A673 (cell line): ENCODE measurements at regions not wholly inside any gene's neighbourhood (a gene's known extent, or its start where the extent isn't known, plus 50 kb on each side); places are given as distances from the start of the nearest gene placed in this dataset.

ENCODE experiments used
- BruUV-seq: library from RNA; stranded (reverse); fragments of 400-500 nt; replicated peaks from 2 replicates; lab custom pipeline; 2021; lab: Mats Ljungman, UMichigan
- CTCF ChIA-PET: fragments of 300-600 bp; sonication (Branson Sonifier 250); formaldehyde crosslinking; loops from one replicate; lab custom pipeline; 2022; ENCODE audit warnings: antibody characterized with exemption; lab: Charles Lee
- POLR2A ChIA-PET: fragments of 300-600 bp; sonication (Branson Sonifier 250); formaldehyde crosslinking; loops from one replicate; lab custom pipeline; 2022; ENCODE audit warnings: antibody characterized with exemption; ENCODE audit not compliant: low non-redundant PET; lab: Charles Lee
- DNase-seq: peaks from one replicate; pipeline ENCODE4 v3.0.0-alpha.2; 2015; ENCODE audit warnings: low spot score
- H3K27ac ChIP-seq: fragments of 200-600 bp; sonication (generic); 2 replicates; pipeline ENCODE4 v1.5.1; 2016; ENCODE audit warnings: mixed run types, low read depth, mild to moderate bottlenecking, mixed read lengths, antibody characterized with exemption, low read length; ENCODE audit not compliant: poor library complexity, severe bottlenecking
- H3K27me3 ChIP-seq: fragments of 200-600 bp; sonication (generic); replicated peaks from 2 replicates; pipeline ENCODE4 v1.6.1; 2017; ENCODE audit warnings: mixed run types, low read depth, mild to moderate bottlenecking, mixed read lengths, antibody characterized with exemption, low read length; ENCODE audit not compliant: insufficient read depth, poor library complexity
- H3K36me3 ChIP-seq: fragments of 200-600 bp; sonication (generic); 2 replicates; pipeline ENCODE4 v1.6.1; 2016; ENCODE audit warnings: mixed run types, mild to moderate bottlenecking, mixed read lengths, antibody characterized with exemption, low read length; ENCODE audit not compliant: insufficient read depth, poor library complexity, severe bottlenecking
- H3K4me1 ChIP-seq: fragments of 200-600 bp; sonication (generic); 2 replicates; pipeline ENCODE4 v1.6.1; 2017; ENCODE audit warnings: mixed run types, mild to moderate bottlenecking, mixed read lengths, antibody characterized with exemption, low read length; ENCODE audit not compliant: insufficient read depth, poor library complexity, severe bottlenecking
- H3K4me3 ChIP-seq: fragments of 200-600 bp; sonication (generic); 2 replicates; pipeline ENCODE4 v1.5.1; 2016; ENCODE audit warnings: low read depth, mixed run types, mild to moderate bottlenecking, mixed read lengths, low read length; ENCODE audit not compliant: poor library complexity, severe bottlenecking
- H3K9me3 ChIP-seq: fragments of 200-600 bp; sonication (generic); 2 replicates; pipeline ENCODE4 v1.6.1; 2016; ENCODE audit warnings: mixed run types, low read depth, mild to moderate bottlenecking, mixed read lengths, antibody characterized with exemption, low read length; ENCODE audit not compliant: poor library complexity, severe bottlenecking
- CTCF ChIP-seq: fragments of 300-800, 200-600 bp; sonication (generic); conservative IDR thresholded peaks from 2 replicates; pipeline ENCODE4 v1.5.1; 2017; ENCODE audit warnings: low read depth, mild to moderate bottlenecking, antibody characterized with exemption, low read length, moderate library complexity, mixed read lengths
- EZH2 ChIP-seq: fragments of 200-600 bp; sonication (generic); IDR thresholded peaks from 2 replicates; pipeline ENCODE4 v1.6.1; 2017; ENCODE audit warnings: borderline replicate concordance, low read depth, mild to moderate bottlenecking, mixed read lengths, antibody characterized with exemption, low read length; ENCODE audit not compliant: poor library complexity, severe bottlenecking
- intact Hi-C: fragments of 100-400 bp; cut with micrococcal nuclease; formaldehyde crosslinking; loops from one replicate; pipeline ENCODE4 v1.10.0; 2022; ENCODE audit not compliant: unreplicated experiment

GRCh38 chr3:54034971-54035370 is 87.4 kb upstream of the CACNA2D3 start:
- ChIA-PET POLR2A (no interaction called here), CTCF (no interaction called here)
- H3K36me3 ChIP-seq = no peaks in the 10 kb centered on the region
- H3K4me1 ChIP-seq = no peaks in the 10 kb centered on the region
- intact Hi-C loops = no loop called here
- DNase-seq = no peak
- H3K9me3 ChIP-seq = no peaks in the 10 kb centered on the region
- no TSS peak for BruUV-seq
- TF ChIP-seq EZH2 = no peak
- no peak overlapping the region for H3K4me3 ChIP-seq
- no peaks in the 10 kb centered on the region for H3K27me3 ChIP-seq
- no peak overlapping the region for H3K27ac ChIP-seq

- no peak for TF ChIP-seq CTCF
- TF ChIP-seq EZH2 = no peak
- no peak for DNase-seq
- no peaks in the 10 kb centered on the region for H3K4me1 ChIP-seq
- no peak overlapping the region for H3K27ac ChIP-seq
- intact Hi-C loops = no loop called here
- ChIA-PET CTCF (no interaction called here), POLR2A (no interaction called here)
- no peaks in the 10 kb centered on the region for H3K9me3 ChIP-seq
- H3K4me3 ChIP-seq = no peak overlapping the region
- H3K27me3 ChIP-seq = no peaks in the 10 kb centered on the region
- H3K36me3 ChIP-seq = no peaks in the 10 kb centered on the region
- BruUV-seq = no TSS peak
Measured at GRCh38 chr3:54033761-54034160, 88.6 kb upstream of the CACNA2D3 start.

- ChIA-PET CTCF (no interaction called here), POLR2A (no interaction called here)
- Histone ChIP-seq H3K4me1 (no peaks in the 10 kb centered on the region), H3K36me3 (no peaks in the 10 kb centered on the region), H3K27me3 (no peaks in the 10 kb centered on the region), H3K4me3 (no peak overlapping the region), H3K27ac (no peak overlapping the region), H3K9me3 (no peaks in the 10 kb centered on the region)
- intact Hi-C loops = no loop called here
- BruUV-seq = no TSS peak
- TF ChIP-seq CTCF = no peak
- no peak for TF ChIP-seq EZH2
- no peak for DNase-seq
Measured at GRCh38 chr3:54032598-54032997, 89.8 kb upstream of the CACNA2D3 start.

- no peaks in the 10 kb centered on the region for H3K27me3 ChIP-seq
- H3K27ac ChIP-seq = no peak overlapping the region
- intact Hi-C loops = no loop called here
- no peaks in the 10 kb centered on the region for H3K4me1 ChIP-seq
- DNase-seq = no peak
- ChIA-PET POLR2A (no interaction called here), CTCF (no interaction called here)
- no TSS peak for BruUV-seq
- no peaks in the 10 kb centered on the region for H3K36me3 ChIP-seq
- no peaks in the 10 kb centered on the region for H3K9me3 ChIP-seq
- TF ChIP-seq EZH2 (no peak), CTCF (no peak)
- no peak overlapping the region for H3K4me3 ChIP-seq
Measured at GRCh38 chr3:54028372-54028771, 94.0 kb upstream of the CACNA2D3 start.
